B cell (primary cell): ENCODE measurements at regions not wholly inside any gene's neighbourhood (a gene's known extent, or its start where the extent isn't known, plus 50 kb on each side); places are given as distances from the start of the nearest gene placed in this dataset.

ENCODE experiments used
- ATAC-seq: fragments of 200-7000 bp; cut with Tn5 transposase; one replicate; pipeline ENCODE4 v1.10.0; 2021; ENCODE audit warnings: low read depth, mild to moderate bottlenecking, moderate number of reproducible peaks, moderate library complexity
- CTCF ChIA-PET: fragments of 350-600 bp; sonication (Branson Sonifier 250); formaldehyde crosslinking; loops from one replicate; lab custom pipeline; 2021; ENCODE audit warnings: antibody characterized with exemption, inconsistent platforms; lab: Charles Lee
- POLR2A ChIA-PET: fragments of 350-600 bp; sonication (Branson Sonifier 250); formaldehyde crosslinking; loops from one replicate; lab custom pipeline; 2021; ENCODE audit warnings: antibody characterized with exemption; lab: Charles Lee
- DNase-seq: peaks from one replicate; pipeline ENCODE4 v3.0.0; 2013
- H2AFZ ChIP-seq: 2 replicates; pipeline ENCODE4 v1.6.1; 2012; ENCODE audit warnings: mild to moderate bottlenecking, low read depth, low read length; ENCODE audit not compliant: insufficient read depth, poor library complexity, severe bottlenecking
- H3K27ac ChIP-seq, 2 donors: 1 replicate in 1 of 2; 2 replicates in 1 of 2; pipeline ENCODE4 v1.5.1; 2012 to 2013; ENCODE audit warnings: low read length in 2 of 2, mild to moderate bottlenecking in 2 of 2, moderate library complexity in 1 of 2
- H3K27me3 ChIP-seq, 4 experiments: fragments of 200-600 bp in 1 of 4; sonication (generic) in 1 of 4; replicated peaks in 1 of 4; 1 replicate in 2 of 4; 2 replicates in 2 of 4; pipeline versions ENCODE4 v1.6.1 to v1.7.0; 2013 to 2016; ENCODE audit warnings: low read length in 3 of 4, mild to moderate bottlenecking in 2 of 4, mixed read lengths in 1 of 4, moderate library complexity in 1 of 4; ENCODE audit not compliant: insufficient read depth in 4 of 4, control insufficient read depth in 3 of 4; ENCODE audit errors: control extremely low read depth in 1 of 4
- H3K36me3 ChIP-seq, 2 experiments: replicated peaks in 1 of 2; 1 replicate in 1 of 2; 2 replicates in 1 of 2; pipeline versions ENCODE4 v1.6.1 to v1.7.1; 2013; ENCODE audit warnings: low read length in 1 of 2; ENCODE audit not compliant: insufficient read depth in 2 of 2, control insufficient read depth in 1 of 2; ENCODE audit errors: control extremely low read depth in 1 of 2, extremely low read depth in 1 of 2
- H3K4me1 ChIP-seq, 2 donors: fragments of 200-600 bp in 1 of 2; sonication (generic) in 1 of 2; 1 replicate in 1 of 2; 2 replicates in 1 of 2; pipeline versions ENCODE4 v1.5.1 to v1.6.1; 2013 to 2017; ENCODE audit warnings: low read length in 2 of 2; ENCODE audit not compliant: control insufficient read depth in 2 of 2, insufficient read depth in 2 of 2
- H3K4me2 ChIP-seq: replicated peaks from 2 replicates; pipeline ENCODE3; 2012; ENCODE audit warnings: mild to moderate bottlenecking, low read depth, low read length; ENCODE audit not compliant: poor library complexity, severe bottlenecking
- H3K4me3 ChIP-seq, 5 experiments: fragments of 200-600 bp in 1 of 5; sonication (generic) in 1 of 5; 1 replicate in 3 of 5; 2 replicates in 2 of 5; pipeline versions ENCODE4 v1.5.1 to v1.7.0; 2011 to 2016; ENCODE audit warnings: low read length in 4 of 5, mild to moderate bottlenecking in 4 of 5, low read depth in 2 of 5, control low read depth in 1 of 5, moderate library complexity in 1 of 5; ENCODE audit not compliant: insufficient read depth in 1 of 5; ENCODE audit errors: control extremely low read depth in 1 of 5, extremely low read depth in 1 of 5
- H3K79me2 ChIP-seq: fragments of 200-600 bp; sonication (generic); one replicate; pipeline ENCODE4 v1.6.0; 2016; ENCODE audit warnings: low read length; ENCODE audit not compliant: control insufficient read depth, insufficient read depth
- H3K9ac ChIP-seq: fragments of 200-600 bp; sonication (generic); 2 replicates; pipeline ENCODE4 v1.6.1; 2017; ENCODE audit warnings: mild to moderate bottlenecking, low read length, moderate library complexity
- H3K9me3 ChIP-seq, 3 donors: one replicate each; pipeline versions ENCODE4 v1.6.1 to v1.7.1; 2013; ENCODE audit warnings: low read length in 2 of 3; ENCODE audit not compliant: control insufficient read depth in 2 of 3, insufficient read depth in 1 of 3; ENCODE audit errors: control extremely low read depth in 1 of 3
- H4K20me1 ChIP-seq: 2 replicates; pipeline ENCODE4 v1.6.0; 2012; ENCODE audit warnings: mild to moderate bottlenecking, low read length; ENCODE audit not compliant: insufficient read depth, control insufficient read depth, poor library complexity, severe bottlenecking
- H3K27ac Mint-ChIP-seq: one replicate; pipeline ENCODE4 v1.8.0; 2021; ENCODE audit warnings: mixed read lengths
- H3K27me3 Mint-ChIP-seq: one replicate; pipeline ENCODE4 v1.8.0; 2021; ENCODE audit warnings: mixed read lengths
- H3K4me1 Mint-ChIP-seq: one replicate; pipeline ENCODE4 v1.8.0; 2021; ENCODE audit warnings: mixed read lengths
- H3K4me3 Mint-ChIP-seq: one replicate; pipeline ENCODE4 v1.8.0; 2021; ENCODE audit warnings: mixed read lengths
- H3K9me3 Mint-ChIP-seq: one replicate; pipeline ENCODE4 v1.8.0; 2022; ENCODE audit warnings: mixed read lengths; ENCODE audit not compliant: insufficient read depth
- CTCF ChIP-seq: fragments of 200-600 bp; IDR thresholded peaks from one replicate; pipeline ENCODE4 v1.8.0; 2022; ENCODE audit warnings: antibody characterized with exemption, mild to moderate bottlenecking
- EZH2 ChIP-seq: IDR thresholded peaks from 2 replicates; pipeline ENCODE4 v1.6.1; 2012; ENCODE audit warnings: borderline replicate concordance, low read depth, mild to moderate bottlenecking, moderate library complexity, low read length; ENCODE audit not compliant: insufficient read depth, poor library complexity, severe bottlenecking
- WGBS: methylation state at CpG from one replicate; pipeline ENCODE4 v1.1.5; 2013; ENCODE audit warnings: missing lambda C conversion rate; ENCODE audit not compliant: insufficient coverage; 5-methylcytosine and 5-hydroxymethylcytosine counted together
- intact Hi-C: fragments of 100-400 bp; cut with micrococcal nuclease; formaldehyde crosslinking; loops from one replicate; pipeline ENCODE4 v1.10.0; 2022

GRCh38 chr1:166271151-166271538 lies 104.3 kb upstream of the FAM78B start:
- Histone ChIP-seq H3K36me3 (no peaks in the 10 kb centered on the region), H3K27me3 (no peaks in the 10 kb centered on the region), H3K4me3 (no peak overlapping the region), H3K9ac (no peak overlapping the region), H3K9me3 (peaks cover 0 to 7% (median 0%) of the 10 kb centered on the region in 3 donors), H3K4me1 (no peaks in the 10 kb centered on the region), H3K4me2 (no peak overlapping the region), H4K20me1 (no peaks in the 10 kb centered on the region), H3K79me2 (no peaks in the 10 kb centered on the region), H2AFZ (no peak overlapping the region), H3K27ac (no peak overlapping the region)
- intact Hi-C loops: no loop called here
- DNase-seq (no peak), ATAC-seq (no peak)
- H3K9me3 Mint-ChIP-seq: peaks cover 9% of the 10 kb centered on the region
- no peaks in the 10 kb centered on the region for H3K27me3 Mint-ChIP-seq
- no peaks in the 10 kb centered on the region for H3K4me1 Mint-ChIP-seq
- TF ChIP-seq EZH2 (no peak), CTCF (no peak)
- POLR2A ChIA-PET: no interaction called here
- no CpG with 5 or more reads among the region's 1 CpG for WGBS
- CTCF ChIA-PET: no interaction called here
- no peak overlapping the region for H3K4me3 Mint-ChIP-seq
- no peak overlapping the region for H3K27ac Mint-ChIP-seq

- no peaks in the 10 kb centered on the region for H4K20me1 ChIP-seq
- peaks cover 0 to 8% (median 0%) of the 10 kb centered on the region in 3 donors for H3K9me3 ChIP-seq
- ChIA-PET CTCF (no interaction called here), POLR2A (no interaction called here)
- Mint-ChIP-seq H3K4me1 (no peaks in the 10 kb centered on the region), H3K27ac (no peak overlapping the region), H3K27me3 (no peaks in the 10 kb centered on the region), H3K9me3 (peaks cover 9% of the 10 kb centered on the region), H3K4me3 (no peak overlapping the region)
- H3K4me2 ChIP-seq: no peak overlapping the region
- no peaks in the 10 kb centered on the region for H3K79me2 ChIP-seq
- H3K4me1 ChIP-seq: no peaks in the 10 kb centered on the region
- ATAC-seq (no peak), DNase-seq (no peak)
- intact Hi-C loops: no loop called here
- no peaks in the 10 kb centered on the region for H3K27me3 ChIP-seq
- H3K27ac ChIP-seq: no peak overlapping the region
- H2AFZ ChIP-seq: no peak overlapping the region
- no peak overlapping the region for H3K4me3 ChIP-seq
- no peak overlapping the region for H3K9ac ChIP-seq
- no peak for TF ChIP-seq EZH2
- no peaks in the 10 kb centered on the region for H3K36me3 ChIP-seq
- 14% methylated on average over 1 of the region's 1 CpG for WGBS
These were observed 105.4 kb upstream of the FAM78B start for GRCh38 chr1:166272155-166272554.
